B cell (primary cell): ENCODE measurements at regions not wholly inside any gene's neighbourhood (a gene's known extent, or its start where the extent isn't known, plus 50 kb on each side); places are given as distances from the start of the nearest gene placed in this dataset.

Experiments used
- EZH2 ChIP-seq: IDR thresholded peaks from 2 replicates; pipeline ENCODE4 v1.6.1; 2012; ENCODE audit warnings: borderline replicate concordance, low read depth, mild to moderate bottlenecking, moderate library complexity, low read length; ENCODE audit not compliant: insufficient read depth, poor library complexity, severe bottlenecking
- TF ChIP-seq, protein P1 (sequence below): fragments of 200-600 bp; IDR thresholded peaks from one replicate; pipeline ENCODE4 v1.8.0; 2022; ENCODE audit warnings: antibody characterized with exemption, mild to moderate bottlenecking

DNA sequence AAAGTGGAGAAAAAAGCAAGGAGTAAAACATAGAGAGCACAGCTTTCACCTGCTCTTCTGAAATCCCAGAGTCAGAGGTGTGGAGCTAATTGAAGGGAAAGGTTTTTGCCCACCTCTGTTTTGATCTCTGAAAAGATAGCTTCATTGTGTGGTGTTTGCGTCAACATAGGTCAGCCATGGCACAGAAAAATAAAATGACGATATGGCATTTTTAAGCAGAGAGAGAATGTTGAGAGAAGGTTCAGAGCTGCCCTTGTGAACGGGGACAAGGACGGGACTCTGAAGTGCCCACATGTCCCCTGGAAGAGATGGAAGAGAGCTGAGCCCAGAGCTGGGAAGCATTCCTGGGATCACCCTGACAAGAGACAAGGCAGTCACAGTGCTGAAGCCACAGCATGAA lies 249.4 kb upstream of the PLSCR5 start:
- TF ChIP-seq, protein P1, sequence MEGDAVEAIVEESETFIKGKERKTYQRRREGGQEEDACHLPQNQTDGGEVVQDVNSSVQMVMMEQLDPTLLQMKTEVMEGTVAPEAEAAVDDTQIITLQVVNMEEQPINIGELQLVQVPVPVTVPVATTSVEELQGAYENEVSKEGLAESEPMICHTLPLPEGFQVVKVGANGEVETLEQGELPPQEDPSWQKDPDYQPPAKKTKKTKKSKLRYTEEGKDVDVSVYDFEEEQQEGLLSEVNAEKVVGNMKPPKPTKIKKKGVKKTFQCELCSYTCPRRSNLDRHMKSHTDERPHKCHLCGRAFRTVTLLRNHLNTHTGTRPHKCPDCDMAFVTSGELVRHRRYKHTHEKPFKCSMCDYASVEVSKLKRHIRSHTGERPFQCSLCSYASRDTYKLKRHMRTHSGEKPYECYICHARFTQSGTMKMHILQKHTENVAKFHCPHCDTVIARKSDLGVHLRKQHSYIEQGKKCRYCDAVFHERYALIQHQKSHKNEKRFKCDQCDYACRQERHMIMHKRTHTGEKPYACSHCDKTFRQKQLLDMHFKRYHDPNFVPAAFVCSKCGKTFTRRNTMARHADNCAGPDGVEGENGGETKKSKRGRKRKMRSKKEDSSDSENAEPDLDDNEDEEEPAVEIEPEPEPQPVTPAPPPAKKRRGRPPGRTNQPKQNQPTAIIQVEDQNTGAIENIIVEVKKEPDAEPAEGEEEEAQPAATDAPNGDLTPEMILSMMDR = no peak
- TF ChIP-seq EZH2 = no peak
